ENCODE measurements at regions not wholly inside any gene's neighbourhood (a gene's known extent, or its start where the extent isn't known, plus 50 kb on each side); places are given as distances from the start of the nearest gene placed in this dataset.

DNA sequence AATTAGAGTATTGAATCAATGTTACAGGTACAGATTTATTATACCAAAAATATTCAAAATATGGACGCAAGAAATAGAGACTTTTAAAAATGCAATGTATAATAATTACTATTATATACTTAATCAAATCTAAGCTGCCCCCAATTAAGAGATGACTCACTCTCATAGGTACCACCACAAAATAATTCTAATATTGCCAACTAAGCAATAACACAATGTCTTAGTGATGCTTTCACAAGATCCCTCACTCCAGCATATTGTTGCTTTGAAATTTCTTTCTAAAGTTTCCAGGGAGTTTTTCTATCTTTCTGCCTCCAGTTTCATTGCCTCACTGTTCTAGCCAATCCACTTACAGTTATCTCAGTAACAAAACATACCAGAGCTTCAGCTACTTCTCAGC is 270.0 kb upstream of the PABPC4L start:
- H3K36me3 ChIP-seq, result no peaks in the 10 kb centered on the region
- H3K4me3 ChIP-seq, result no peak overlapping the region
- no peaks in the 10 kb centered on the region for H3K27me3 ChIP-seq (replicated peaks; ENCODE audit: insufficient read depth)
- intact Hi-C loops (cut with DNase I), result no loop called here
- TF ChIP-seq CTCF (IDR thresholded peaks at IDR 0.05) (no peak), POLR2A (IDR thresholded peaks at IDR 0.05) (no peak), POLR2AphosphoS5 (IDR thresholded peaks at IDR 0.05) (no peak)
- no peaks in the 10 kb centered on the region for H3K9me3 ChIP-seq
- no peak for DNase-seq (ENCODE audit: low spot score)
- no peaks in the 10 kb centered on the region for H3K4me1 ChIP-seq (replicated peaks)
- no peak overlapping the region for H3K27ac ChIP-seq
- 88% methylated on average over 1 of the region's 1 CpG for WGBS

DNA sequence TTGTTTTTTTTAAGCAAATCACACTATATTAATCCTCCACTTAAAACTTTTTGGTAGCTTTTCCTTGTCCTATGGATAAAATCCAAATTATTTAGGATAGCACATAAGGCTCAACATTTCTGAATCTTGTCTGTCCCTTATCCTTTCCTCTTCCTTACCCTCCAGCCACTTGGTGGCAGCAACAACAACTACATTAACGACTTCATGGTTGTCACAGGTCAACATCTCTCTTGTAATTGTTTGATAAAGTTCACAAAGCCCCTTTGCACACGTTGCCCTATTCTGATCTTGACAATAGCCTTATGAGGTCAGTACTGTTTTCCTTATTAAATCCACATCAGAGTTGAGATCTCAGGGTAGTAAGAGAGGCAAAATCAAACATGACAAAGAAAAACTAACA is 269.0 kb upstream of the PABPC4L start:
- H3K36me3 ChIP-seq, result no peaks in the 10 kb centered on the region
- no peak overlapping the region for H3K4me3 ChIP-seq
- H3K27ac ChIP-seq, result no peak overlapping the region
- WGBS, result 18% methylated on average over 2 of the region's 2 CpGs
- H3K27me3 ChIP-seq (replicated peaks; ENCODE audit: insufficient read depth), result no peaks in the 10 kb centered on the region
- intact Hi-C loops (cut with DNase I), result no loop called here
- H3K9me3 ChIP-seq, result no peaks in the 10 kb centered on the region
- H3K4me1 ChIP-seq (replicated peaks), result no peaks in the 10 kb centered on the region
- DNase-seq (ENCODE audit: low spot score), result peak; percentile 11
- no peak for TF ChIP-seq POLR2AphosphoS5 (IDR thresholded peaks at IDR 0.05)
- peak in 3 of 4 experiments; percentile 22 to 44 (median 29) for TF ChIP-seq CTCF (IDR thresholded peaks at IDR 0.05)

GRCh38 chr4:134465417-134465816 is 263.8 kb upstream of the PABPC4L start:
- intact Hi-C loops (cut with DNase I), result no loop called here
- DNase-seq (ENCODE audit: low spot score), result no peak
- Histone ChIP-seq H3K36me3 (no peaks in the 10 kb centered on the region), H3K27ac (no peak overlapping the region), H3K4me1 (replicated peaks) (no peaks in the 10 kb centered on the region), H3K4me3 (no peak overlapping the region), H3K27me3 (replicated peaks; ENCODE audit: insufficient read depth) (no peaks in the 10 kb centered on the region), H3K9me3 (no peaks in the 10 kb centered on the region)
- no peak for TF ChIP-seq POLR2A (IDR thresholded peaks at IDR 0.05)
- TF ChIP-seq POLR2AphosphoS5 (IDR thresholded peaks at IDR 0.05), result no peak
- TF ChIP-seq CTCF (IDR thresholded peaks at IDR 0.05), result no peak

DNA sequence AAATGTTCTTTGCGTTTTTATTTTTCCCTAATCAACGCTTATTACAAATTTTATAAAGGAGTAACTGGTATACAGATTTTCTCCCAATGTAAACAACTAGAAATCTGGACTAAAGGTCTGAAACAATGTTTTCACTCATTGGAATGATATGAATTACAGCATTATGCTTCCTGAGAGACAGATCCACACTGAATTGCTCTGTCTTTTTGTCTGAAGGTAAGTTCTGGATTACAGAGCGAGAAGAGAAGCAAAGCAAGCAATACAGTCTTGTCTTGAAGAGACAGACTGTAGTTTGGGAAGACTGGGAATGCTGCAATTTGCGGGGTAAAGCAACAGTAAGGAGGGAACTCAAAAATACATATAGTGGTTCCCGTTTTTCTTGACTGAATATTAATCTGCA is 262.2 kb upstream of the PABPC4L start:
- H3K36me3 ChIP-seq, result no peaks in the 10 kb centered on the region
- H3K9me3 ChIP-seq, result no peaks in the 10 kb centered on the region
- no peaks in the 10 kb centered on the region for H3K4me1 ChIP-seq (replicated peaks)
- no peak for DNase-seq (ENCODE audit: low spot score)
- intact Hi-C loops (cut with DNase I), result no loop called here
- H3K27me3 ChIP-seq (replicated peaks; ENCODE audit: insufficient read depth), result no peaks in the 10 kb centered on the region
- TF ChIP-seq POLR2AphosphoS5 (IDR thresholded peaks at IDR 0.05) (no peak), CTCF (IDR thresholded peaks at IDR 0.05) (no peak), POLR2A (IDR thresholded peaks at IDR 0.05) (no peak)
- WGBS, result 84% methylated on average over 5 of the region's 5 CpGs
- H3K27ac ChIP-seq, result no peak overlapping the region
- no peak overlapping the region for H3K4me3 ChIP-seq

- intact Hi-C loops (cut with DNase I), result no loop called here
- Histone ChIP-seq H3K4me3 (no peak overlapping the region), H3K27me3 (replicated peaks; ENCODE audit: insufficient read depth) (no peaks in the 10 kb centered on the region), H3K27ac (no peak overlapping the region), H3K4me1 (replicated peaks) (no peaks in the 10 kb centered on the region), H3K36me3 (no peaks in the 10 kb centered on the region), H3K9me3 (no peaks in the 10 kb centered on the region)
- TF ChIP-seq CTCF (IDR thresholded peaks at IDR 0.05), result no peak
- TF ChIP-seq POLR2A (IDR thresholded peaks at IDR 0.05), result no peak
- TF ChIP-seq POLR2AphosphoS5 (IDR thresholded peaks at IDR 0.05), result no peak
- no peak for DNase-seq (ENCODE audit: low spot score)
- WGBS, result 30% methylated on average over 1 of the region's 1 CpG
Observed at GRCh38 chr4:134426821-134427220, 225.2 kb upstream of the PABPC4L start.

Measured in prostate gland (tissue), 2 donors.